ENCODE measurements at regions not wholly inside any gene's neighbourhood (a gene's known extent, or its start where the extent isn't known, plus 50 kb on each side); places are given as distances from the start of the nearest gene placed in this dataset.

DNA sequence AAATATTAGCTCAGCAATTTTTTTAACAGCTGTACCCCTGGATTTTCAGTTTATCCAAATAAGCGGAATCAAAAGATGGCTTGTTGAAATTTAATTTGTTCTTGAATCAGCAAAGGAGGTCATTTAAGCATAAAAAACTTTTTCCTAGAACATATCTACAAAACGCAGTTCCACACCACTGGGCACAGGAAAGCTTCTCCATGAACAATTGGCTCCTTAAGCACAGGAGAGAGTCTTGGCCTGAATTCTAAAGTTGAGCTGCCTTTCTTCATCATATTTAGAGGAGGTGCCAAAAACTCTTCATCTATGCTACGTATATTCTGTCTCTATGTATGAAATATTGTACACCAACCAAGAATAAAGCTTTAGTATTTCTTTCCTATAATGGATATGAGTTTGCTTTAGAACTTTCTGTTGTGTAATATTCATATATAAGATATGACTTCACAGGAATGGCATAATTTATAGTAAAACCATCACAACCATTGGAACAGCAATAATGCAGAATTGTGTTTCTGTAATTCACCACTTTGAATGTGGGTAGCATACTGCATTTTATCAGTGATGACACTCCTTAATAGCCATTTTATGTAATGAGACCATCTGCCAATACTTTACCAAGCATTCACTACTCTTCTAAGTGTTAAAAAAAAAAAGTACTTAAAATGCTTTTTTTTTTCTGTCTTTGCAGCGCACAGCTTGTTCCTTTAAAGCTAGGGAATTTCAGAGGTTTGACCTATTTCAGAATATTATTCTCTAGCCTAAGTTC lies 263.7 kb downstream of the SLITRK6 start:
- TF ChIP-seq POLR2A (IDR thresholded peaks at IDR 0.05; ENCODE audit: low read depth, low read length) = no peak
- TF ChIP-seq, protein P1, sequence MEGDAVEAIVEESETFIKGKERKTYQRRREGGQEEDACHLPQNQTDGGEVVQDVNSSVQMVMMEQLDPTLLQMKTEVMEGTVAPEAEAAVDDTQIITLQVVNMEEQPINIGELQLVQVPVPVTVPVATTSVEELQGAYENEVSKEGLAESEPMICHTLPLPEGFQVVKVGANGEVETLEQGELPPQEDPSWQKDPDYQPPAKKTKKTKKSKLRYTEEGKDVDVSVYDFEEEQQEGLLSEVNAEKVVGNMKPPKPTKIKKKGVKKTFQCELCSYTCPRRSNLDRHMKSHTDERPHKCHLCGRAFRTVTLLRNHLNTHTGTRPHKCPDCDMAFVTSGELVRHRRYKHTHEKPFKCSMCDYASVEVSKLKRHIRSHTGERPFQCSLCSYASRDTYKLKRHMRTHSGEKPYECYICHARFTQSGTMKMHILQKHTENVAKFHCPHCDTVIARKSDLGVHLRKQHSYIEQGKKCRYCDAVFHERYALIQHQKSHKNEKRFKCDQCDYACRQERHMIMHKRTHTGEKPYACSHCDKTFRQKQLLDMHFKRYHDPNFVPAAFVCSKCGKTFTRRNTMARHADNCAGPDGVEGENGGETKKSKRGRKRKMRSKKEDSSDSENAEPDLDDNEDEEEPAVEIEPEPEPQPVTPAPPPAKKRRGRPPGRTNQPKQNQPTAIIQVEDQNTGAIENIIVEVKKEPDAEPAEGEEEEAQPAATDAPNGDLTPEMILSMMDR (conservative IDR thresholded peaks at IDR 0.05; ENCODE audit: low read depth, low read length) = no peak
- TF ChIP-seq BHLHE40 (IDR thresholded peaks at IDR 0.05; ENCODE audit: low read depth, low read length) = no peak
- no peak for TF ChIP-seq CHD1 (IDR thresholded peaks at IDR 0.05; ENCODE audit: low read depth, low read length)
- TF ChIP-seq, protein P2, sequence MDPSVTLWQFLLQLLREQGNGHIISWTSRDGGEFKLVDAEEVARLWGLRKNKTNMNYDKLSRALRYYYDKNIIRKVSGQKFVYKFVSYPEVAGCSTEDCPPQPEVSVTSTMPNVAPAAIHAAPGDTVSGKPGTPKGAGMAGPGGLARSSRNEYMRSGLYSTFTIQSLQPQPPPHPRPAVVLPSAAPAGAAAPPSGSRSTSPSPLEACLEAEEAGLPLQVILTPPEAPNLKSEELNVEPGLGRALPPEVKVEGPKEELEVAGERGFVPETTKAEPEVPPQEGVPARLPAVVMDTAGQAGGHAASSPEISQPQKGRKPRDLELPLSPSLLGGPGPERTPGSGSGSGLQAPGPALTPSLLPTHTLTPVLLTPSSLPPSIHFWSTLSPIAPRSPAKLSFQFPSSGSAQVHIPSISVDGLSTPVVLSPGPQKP (IDR thresholded peaks at IDR 0.05; ENCODE audit: borderline replicate concordance, low read depth, low read length) = no peak
- no peak for TF ChIP-seq MAFK (IDR thresholded peaks at IDR 0.05; ENCODE audit: low read depth, low read length)
- no peak for TF ChIP-seq CEBPB (IDR thresholded peaks at IDR 0.05; ENCODE audit: low read depth, low read length)
- no peak for TF ChIP-seq FOS (IDR thresholded peaks at IDR 0.05; ENCODE audit: low read depth, low read length)
- TF ChIP-seq MAZ (IDR thresholded peaks at IDR 0.05; ENCODE audit: borderline replicate concordance, low read depth, low read length) = no peak
- no peak for TF ChIP-seq MXI1 (IDR thresholded peaks at IDR 0.05; ENCODE audit: borderline replicate concordance, low read depth, low read length)
- no peak for TF ChIP-seq RCOR1 (IDR thresholded peaks at IDR 0.05; ENCODE audit: insufficient replicate concordance, low read length)

Data from IMR-90 (cell line).